ENCODE measurements at regions not wholly inside any gene's neighbourhood (a gene's known extent, or its start where the extent isn't known, plus 50 kb on each side); places are given as distances from the start of the nearest gene placed in this dataset.
A peak's percentile ranks its signal among the peaks of the same experiment; 100 is the strongest.
"Not testable (repeated sequence)": the region's sequence is repeated elsewhere in the genome, so short reads cannot be mapped to it uniquely, and the experiment has no call there.

GRCh38 chr5:101458587-101458986 lies 555.5 kb upstream of the ST8SIA4 start:
- DNase-seq = no peak

- no peak for DNase-seq
These were observed 552.8 kb upstream of the ST8SIA4 start for GRCh38 chr5:101455851-101456250.

- no peak for DNase-seq
These were observed 552.0 kb upstream of the ST8SIA4 start for GRCh38 chr5:101455048-101455447.

- DNase-seq = not testable (repeated sequence)
These were observed 539.2 kb upstream of the ST8SIA4 start for GRCh38 chr5:101442281-101442680.

- DNase-seq = no peak
These were observed 537.1 kb upstream of the ST8SIA4 start for GRCh38 chr5:101440173-101440572.

GRCh38 chr5:101437351-101437750 lies 534.3 kb upstream of the ST8SIA4 start:
- DNase-seq = no peak

- DNase-seq = no peak
These were observed 532.7 kb upstream of the ST8SIA4 start for GRCh38 chr5:101435768-101436167.

GRCh38 chr5:101431201-101431600 lies 528.1 kb upstream of the ST8SIA4 start:
- no peak for DNase-seq

GRCh38 chr5:101430551-101430950 lies 527.5 kb upstream of the ST8SIA4 start:
- no peak for DNase-seq

GRCh38 chr5:101429241-101429640 lies 526.2 kb upstream of the ST8SIA4 start:
- DNase-seq = no peak

GRCh38 chr5:101425339-101425859 lies 522.3 kb upstream of the ST8SIA4 start:
- no peak for DNase-seq

- no peak for DNase-seq
These were observed 521.6 kb upstream of the ST8SIA4 start for GRCh38 chr5:101424530-101425175.

- peak; percentile 25 for DNase-seq
These were observed 515.6 kb upstream of the ST8SIA4 start for GRCh38 chr5:101418713-101419118.

- DNase-seq = no peak
These were observed 501.4 kb upstream of the ST8SIA4 start for GRCh38 chr5:101404531-101404930.

GRCh38 chr5:101393795-101394450 lies 490.8 kb upstream of the ST8SIA4 start:
- no peak for DNase-seq

- peak; percentile 36 for DNase-seq
These were observed 487.2 kb upstream of the ST8SIA4 start for GRCh38 chr5:101390151-101390908.

- no peak for DNase-seq
These were observed 482.2 kb upstream of the ST8SIA4 start for GRCh38 chr5:101385276-101385675.

GRCh38 chr5:101370181-101370580 lies 467.1 kb upstream of the ST8SIA4 start:
- DNase-seq = no peak

GRCh38 chr5:101364469-101364868 lies 461.4 kb upstream of the ST8SIA4 start:
- DNase-seq = no peak

- no peak for DNase-seq
These were observed 459.0 kb upstream of the ST8SIA4 start for GRCh38 chr5:101362067-101362466.

- no peak for DNase-seq
These were observed 443.8 kb upstream of the ST8SIA4 start for GRCh38 chr5:101346906-101347305.

- no peak for DNase-seq
These were observed 443.4 kb upstream of the ST8SIA4 start for GRCh38 chr5:101346447-101346846.

GRCh38 chr5:101338226-101338625 lies 435.1 kb upstream of the ST8SIA4 start:
- DNase-seq = no peak

Measured in hindlimb muscle (tissue), 1 donor.